HG03460 (cell line): ENCODE measurements at regions not wholly inside any gene's neighbourhood (a gene's known extent, or its start where the extent isn't known, plus 50 kb on each side); places are given as distances from the start of the nearest gene placed in this dataset.

ENCODE experiments used
- ATAC-seq: cut with Tn5 transposase; IDR thresholded peaks from one replicate; pipeline ENCODE4 v1.9.1; 2021; ENCODE audit not compliant: unreplicated experiment

- no peak for ATAC-seq
Observed at GRCh38 chrX:118167361-118167760, 50.8 kb upstream of the KLHL13 start.

- no peak for ATAC-seq
Observed at GRCh38 chrX:118171356-118171755, 54.7 kb upstream of the KLHL13 start.

GRCh38 chrX:118174516-118175098, 58.0 kb upstream of the KLHL13 start:
- ATAC-seq, result no peak

- ATAC-seq, result no peak
Observed at GRCh38 chrX:118177708-118178107, 61.1 kb upstream of the KLHL13 start.

- no peak for ATAC-seq
Observed at GRCh38 chrX:118178450-118178849, 61.8 kb upstream of the KLHL13 start.

- no peak for ATAC-seq
Observed at GRCh38 chrX:118179161-118179560, 62.6 kb upstream of the KLHL13 start.

- ATAC-seq, result no peak
Observed at GRCh38 chrX:118179718-118180117, 63.1 kb upstream of the KLHL13 start.

GRCh38 chrX:118181030-118181429, 64.4 kb upstream of the KLHL13 start:
- no peak for ATAC-seq

- no peak for ATAC-seq
Observed at GRCh38 chrX:118182025-118182424, 65.4 kb upstream of the KLHL13 start.

- ATAC-seq, result no peak
Observed at GRCh38 chrX:118182681-118183080, 66.1 kb upstream of the KLHL13 start.

GRCh38 chrX:118183606-118184005, 67.0 kb upstream of the KLHL13 start:
- no peak for ATAC-seq

- no peak for ATAC-seq
Observed at GRCh38 chrX:118187100-118187499, 70.5 kb upstream of the KLHL13 start.

GRCh38 chrX:118189000-118189399, 72.4 kb upstream of the KLHL13 start:
- ATAC-seq, result no peak

- no peak for ATAC-seq
Observed at GRCh38 chrX:118189628-118190027, 73.0 kb upstream of the KLHL13 start.

- no peak for ATAC-seq
Observed at GRCh38 chrX:118197730-118198129, 81.1 kb upstream of the KLHL13 start.

GRCh38 chrX:118198577-118198976, 82.0 kb upstream of the KLHL13 start:
- no peak for ATAC-seq

- ATAC-seq, result no peak
Observed at GRCh38 chrX:118199997-118200396, 83.4 kb upstream of the KLHL13 start.

GRCh38 chrX:118205421-118206395, 89.1 kb upstream of the KLHL13 start:
- ATAC-seq, result no peak

GRCh38 chrX:118207831-118208453, 91.3 kb upstream of the KLHL13 start:
- no peak for ATAC-seq

- ATAC-seq, result no peak
Observed at GRCh38 chrX:118208481-118208880, 91.9 kb upstream of the KLHL13 start.

- ATAC-seq, result peak; percentile 58
Observed at GRCh38 chrX:118211891-118212816, 95.5 kb upstream of the KLHL13 start.
